Liver (tissue), 8 donors: ENCODE measurements at regions not wholly inside any gene's neighbourhood (a gene's known extent, or its start where the extent isn't known, plus 50 kb on each side); places are given as distances from the start of the nearest gene placed in this dataset.
A peak's percentile ranks its signal among the peaks of the same experiment; 100 is the strongest.

Source experiments
- DNase-seq: peaks from one replicate; pipeline ENCODE4 v3.0.0-alpha.2; 2017; ENCODE audit warnings: low spot score
- H3K27ac ChIP-seq, 2 donors: one replicate each; pipeline ENCODE4 v1.7.0; 2013; ENCODE audit warnings: inconsistent platforms in 2 of 2, low read length in 2 of 2, control low read depth in 1 of 2, low read depth in 1 of 2, mild to moderate bottlenecking in 1 of 2
- H3K27me3 ChIP-seq, 4 donors: one replicate each; pipeline versions ENCODE4 v1.6.1 to v1.7.0; 2013; ENCODE audit warnings: low read length in 3 of 4, inconsistent platforms in 1 of 4, mild to moderate bottlenecking in 1 of 4, moderate library complexity in 1 of 4; ENCODE audit not compliant: control insufficient read depth in 4 of 4, insufficient read depth in 4 of 4
- H3K36me3 ChIP-seq, 4 donors: one replicate each; pipeline versions ENCODE4 v1.6.1 to v1.7.0; 2013; ENCODE audit warnings: low read length in 3 of 4, mild to moderate bottlenecking in 3 of 4, low read depth in 1 of 4, moderate library complexity in 1 of 4; ENCODE audit not compliant: control insufficient read depth in 4 of 4, insufficient read depth in 3 of 4
- H3K4me1 ChIP-seq, 4 donors: one replicate each; pipeline versions ENCODE4 v1.6.1 to v1.7.0; 2013; ENCODE audit warnings: low read length in 3 of 4, mild to moderate bottlenecking in 3 of 4, moderate library complexity in 1 of 4; ENCODE audit not compliant: control insufficient read depth in 4 of 4, insufficient read depth in 4 of 4
- H3K4me3 ChIP-seq, 3 donors: one replicate each; pipeline versions ENCODE4 v1.6.1 to v1.7.0; 2013; ENCODE audit warnings: low read length in 3 of 3, control low read depth in 1 of 3, low read depth in 1 of 3, mild to moderate bottlenecking in 1 of 3
- H3K9ac ChIP-seq, 2 donors: one replicate each; pipeline ENCODE4 v1.7.0; 2013; ENCODE audit warnings: low read length in 2 of 2, mild to moderate bottlenecking in 2 of 2, moderate library complexity in 2 of 2, control low read depth in 1 of 2, low read depth in 1 of 2
- H3K9me3 ChIP-seq, 4 donors: one replicate each; pipeline versions ENCODE4 v1.6.1 to v1.7.0; 2013; ENCODE audit warnings: low read length in 3 of 4; ENCODE audit not compliant: control insufficient read depth in 4 of 4
- CTCF ChIP-seq: fragments of 150-350 bp; IDR thresholded peaks from 2 replicates; pipeline ENCODE4 v1.5.1; 2017; ENCODE audit warnings: improper control_type of control experiment, low read depth, low read length; ENCODE audit not compliant: missing input control
- EGR1 ChIP-seq, 2 donors: IDR thresholded peaks; 2 replicates each; pipeline ENCODE4 v1.6.1; 2016 to 2018; ENCODE audit warnings: antibody characterized with exemption in 2 of 2, low read depth in 2 of 2
- FOXA1 ChIP-seq: IDR thresholded peaks from 2 replicates; pipeline ENCODE4 v1.6.1; 2016; ENCODE audit warnings: antibody characterized with exemption
- FOXA2 ChIP-seq: IDR thresholded peaks from 2 replicates; pipeline ENCODE4 v1.6.1; 2016; ENCODE audit warnings: antibody characterized with exemption
- GABPA ChIP-seq, 2 donors: IDR thresholded peaks in 1 of 2; conservative IDR thresholded peaks in 1 of 2; 2 replicates each; pipeline ENCODE4 v1.6.1; 2016; ENCODE audit warnings: antibody characterized with exemption in 2 of 2, mild to moderate bottlenecking in 1 of 2, moderate library complexity in 1 of 2
- HNF4A ChIP-seq, 2 donors: conservative IDR thresholded peaks; 2 replicates each; pipeline ENCODE4 v1.6.1; 2016; ENCODE audit warnings: antibody characterized with exemption in 2 of 2, mild to moderate bottlenecking in 2 of 2
- HNF4G ChIP-seq: IDR thresholded peaks from 2 replicates; pipeline ENCODE4 v1.6.1; 2016; ENCODE audit warnings: antibody characterized with exemption
- JUND ChIP-seq, 2 donors: IDR thresholded peaks; 2 replicates each; pipeline ENCODE4 v1.6.1; 2016; ENCODE audit warnings: antibody characterized with exemption in 2 of 2
- NR2F2 ChIP-seq: IDR thresholded peaks from 2 replicates; pipeline ENCODE4 v1.6.1; 2016; ENCODE audit warnings: antibody characterized with exemption
- RAD21 ChIP-seq, 2 donors: IDR thresholded peaks; 2 replicates each; pipeline ENCODE4 v1.6.1; 2016; ENCODE audit warnings: antibody characterized with exemption in 2 of 2, mild to moderate bottlenecking in 2 of 2
- RXRA ChIP-seq, 2 donors: IDR thresholded peaks; 2 replicates each; pipeline ENCODE4 v1.6.1; 2017 to 2018; ENCODE audit warnings: antibody characterized with exemption in 2 of 2, mild to moderate bottlenecking in 1 of 2
- SP1 ChIP-seq: IDR thresholded peaks from 2 replicates; pipeline ENCODE4 v1.6.1; 2018; ENCODE audit warnings: antibody characterized with exemption, mild to moderate bottlenecking
- TAF1 ChIP-seq: conservative IDR thresholded peaks from 2 replicates; pipeline ENCODE4 v1.6.1; 2016; ENCODE audit warnings: antibody characterized with exemption, mild to moderate bottlenecking
- YY1 ChIP-seq: IDR thresholded peaks from 2 replicates; pipeline ENCODE4 v1.6.1; 2016; ENCODE audit warnings: antibody characterized with exemption, mild to moderate bottlenecking
- WGBS: extraction: QIAGEN DNeasy Blood & Tissue Kit; methylation state at CpG from one replicate; pipeline ENCODE4 v1.1.7; 2013; 5-methylcytosine and 5-hydroxymethylcytosine counted together
- TF ChIP-seq, protein P1 (sequence below): IDR thresholded peaks from 2 replicates; pipeline ENCODE4 v1.6.1; 2016; ENCODE audit warnings: antibody characterized with exemption
- TF ChIP-seq, protein P2 (sequence below): IDR thresholded peaks from 2 replicates; pipeline ENCODE4 v1.6.1; 2016; ENCODE audit warnings: antibody characterized with exemption
- TF ChIP-seq, protein P3 (sequence below): IDR thresholded peaks from 2 replicates; pipeline ENCODE4 v1.6.1; 2016; ENCODE audit warnings: antibody characterized with exemption
- TF ChIP-seq, protein P4 (sequence below): IDR thresholded peaks from 2 replicates; pipeline ENCODE4 v1.6.1; 2016; ENCODE audit warnings: antibody characterized with exemption, mild to moderate bottlenecking
- donor health status: healthy.
- donor health status: healthy.
- donor health status: healthy.
- donor health status: healthy.
- donor health status: healthy.

GRCh38 chr18:26745288-26746181 lies 120.0 kb downstream of the AQP4 start:
- DNase-seq, result no peak
- no peaks in the 10 kb centered on the region for H3K27me3 ChIP-seq
- H3K9ac ChIP-seq, result no peak overlapping the region
- H3K36me3 ChIP-seq, result no peaks in the 10 kb centered on the region
- H3K4me1 ChIP-seq, result peaks cover 6 to 46% (median 33%) of the 10 kb centered on the region in 4 donors
- no peak for TF ChIP-seq CTCF
- peak; percentile 46 for TF ChIP-seq YY1
- TF ChIP-seq JUND (IDR thresholded peaks at IDR 0.05), result peak in 1 of 2 donors; percentile 71
- TF ChIP-seq GABPA (IDR thresholded peaks at IDR 0.05 in 1 of 2, conservative IDR thresholded peaks at IDR 0.05 in 1 of 2), result peak in 1 of 2 donors; percentile 21
- no peak for TF ChIP-seq NR2F2
- TF ChIP-seq, protein P1, sequence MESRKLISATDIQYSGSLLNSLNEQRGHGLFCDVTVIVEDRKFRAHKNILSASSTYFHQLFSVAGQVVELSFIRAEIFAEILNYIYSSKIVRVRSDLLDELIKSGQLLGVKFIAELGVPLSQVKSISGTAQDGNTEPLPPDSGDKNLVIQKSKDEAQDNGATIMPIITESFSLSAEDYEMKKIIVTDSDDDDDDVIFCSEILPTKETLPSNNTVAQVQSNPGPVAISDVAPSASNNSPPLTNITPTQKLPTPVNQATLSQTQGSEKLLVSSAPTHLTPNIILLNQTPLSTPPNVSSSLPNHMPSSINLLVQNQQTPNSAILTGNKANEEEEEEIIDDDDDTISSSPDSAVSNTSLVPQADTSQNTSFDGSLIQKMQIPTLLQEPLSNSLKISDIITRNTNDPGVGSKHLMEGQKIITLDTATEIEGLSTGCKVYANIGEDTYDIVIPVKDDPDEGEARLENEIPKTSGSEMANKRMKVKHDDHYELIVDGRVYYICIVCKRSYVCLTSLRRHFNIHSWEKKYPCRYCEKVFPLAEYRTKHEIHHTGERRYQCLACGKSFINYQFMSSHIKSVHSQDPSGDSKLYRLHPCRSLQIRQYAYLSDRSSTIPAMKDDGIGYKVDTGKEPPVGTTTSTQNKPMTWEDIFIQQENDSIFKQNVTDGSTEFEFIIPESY, result peak; percentile 50
- TF ChIP-seq FOXA2, result peak; percentile 89
- no peak for TF ChIP-seq TAF1
- peak; percentile 59 to 78 for TF ChIP-seq HNF4A (conservative IDR thresholded peaks at IDR 0.05)
- TF ChIP-seq, protein P2, sequence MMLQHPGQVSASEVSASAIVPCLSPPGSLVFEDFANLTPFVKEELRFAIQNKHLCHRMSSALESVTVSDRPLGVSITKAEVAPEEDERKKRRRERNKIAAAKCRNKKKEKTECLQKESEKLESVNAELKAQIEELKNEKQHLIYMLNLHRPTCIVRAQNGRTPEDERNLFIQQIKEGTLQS, result no peak
- TF ChIP-seq, protein P3, sequence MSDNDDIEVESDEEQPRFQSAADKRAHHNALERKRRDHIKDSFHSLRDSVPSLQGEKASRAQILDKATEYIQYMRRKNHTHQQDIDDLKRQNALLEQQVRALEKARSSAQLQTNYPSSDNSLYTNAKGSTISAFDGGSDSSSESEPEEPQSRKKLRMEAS, result peak; percentile 51
- TF ChIP-seq HNF4G, result no peak
- peak; percentile 55 to 83 for TF ChIP-seq RXRA (IDR thresholded peaks at IDR 0.05)
- no peak for TF ChIP-seq RAD21 (IDR thresholded peaks at IDR 0.05)
- TF ChIP-seq EGR1 (IDR thresholded peaks at IDR 0.05; ENCODE audit: low read depth in 2 of 2), result peak in 1 of 2 donors; percentile 25
- TF ChIP-seq, protein P4, sequence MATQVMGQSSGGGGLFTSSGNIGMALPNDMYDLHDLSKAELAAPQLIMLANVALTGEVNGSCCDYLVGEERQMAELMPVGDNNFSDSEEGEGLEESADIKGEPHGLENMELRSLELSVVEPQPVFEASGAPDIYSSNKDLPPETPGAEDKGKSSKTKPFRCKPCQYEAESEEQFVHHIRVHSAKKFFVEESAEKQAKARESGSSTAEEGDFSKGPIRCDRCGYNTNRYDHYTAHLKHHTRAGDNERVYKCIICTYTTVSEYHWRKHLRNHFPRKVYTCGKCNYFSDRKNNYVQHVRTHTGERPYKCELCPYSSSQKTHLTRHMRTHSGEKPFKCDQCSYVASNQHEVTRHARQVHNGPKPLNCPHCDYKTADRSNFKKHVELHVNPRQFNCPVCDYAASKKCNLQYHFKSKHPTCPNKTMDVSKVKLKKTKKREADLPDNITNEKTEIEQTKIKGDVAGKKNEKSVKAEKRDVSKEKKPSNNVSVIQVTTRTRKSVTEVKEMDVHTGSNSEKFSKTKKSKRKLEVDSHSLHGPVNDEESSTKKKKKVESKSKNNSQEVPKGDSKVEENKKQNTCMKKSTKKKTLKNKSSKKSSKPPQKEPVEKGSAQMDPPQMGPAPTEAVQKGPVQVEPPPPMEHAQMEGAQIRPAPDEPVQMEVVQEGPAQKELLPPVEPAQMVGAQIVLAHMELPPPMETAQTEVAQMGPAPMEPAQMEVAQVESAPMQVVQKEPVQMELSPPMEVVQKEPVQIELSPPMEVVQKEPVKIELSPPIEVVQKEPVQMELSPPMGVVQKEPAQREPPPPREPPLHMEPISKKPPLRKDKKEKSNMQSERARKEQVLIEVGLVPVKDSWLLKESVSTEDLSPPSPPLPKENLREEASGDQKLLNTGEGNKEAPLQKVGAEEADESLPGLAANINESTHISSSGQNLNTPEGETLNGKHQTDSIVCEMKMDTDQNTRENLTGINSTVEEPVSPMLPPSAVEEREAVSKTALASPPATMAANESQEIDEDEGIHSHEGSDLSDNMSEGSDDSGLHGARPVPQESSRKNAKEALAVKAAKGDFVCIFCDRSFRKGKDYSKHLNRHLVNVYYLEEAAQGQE, result no peak
- peak; percentile 56 for TF ChIP-seq SP1
- TF ChIP-seq FOXA1, result peak; percentile 84
- H3K4me3 ChIP-seq, result no peak overlapping the region
- H3K9me3 ChIP-seq, result no peaks in the 10 kb centered on the region
- peak overlapping the region; percentile 79 to 80 for H3K27ac ChIP-seq
- 48% methylated on average over 6 of the region's 6 CpGs for WGBS
